Right cardiac atrium (tissue), 5 donors: ENCODE measurements at regions not wholly inside any gene's neighbourhood (a gene's known extent, or its start where the extent isn't known, plus 50 kb on each side); places are given as distances from the start of the nearest gene placed in this dataset.
"Not testable (repeated sequence)": the region's sequence is repeated elsewhere in the genome, so short reads cannot be mapped to it uniquely, and the experiment has no call there.

Experiments
- ATAC-seq, 2 donors: fragments of 200-7000 bp; cut with Tn5 transposase; one replicate each; pipeline versions ENCODE4 v1.8.0 to v1.9.1; 2020; ENCODE audit warnings: moderate library complexity in 2 of 2, mild to moderate bottlenecking in 1 of 2
- DNase-seq, 3 donors: peaks; one replicate each; pipeline ENCODE4 v3.0.0-alpha.2; 2020
- H3K27ac ChIP-seq: one replicate; pipeline ENCODE4 v1.5.1; 2013; ENCODE audit warnings: mild to moderate bottlenecking, low read length, control low read depth, moderate library complexity
- H3K27me3 ChIP-seq: one replicate; pipeline ENCODE4 v1.6.1; 2013; ENCODE audit not compliant: control insufficient read depth, insufficient read depth
- H3K4me1 ChIP-seq: one replicate; pipeline ENCODE4 v1.6.1; 2013; ENCODE audit warnings: low read length; ENCODE audit not compliant: control insufficient read depth, insufficient read depth
- H3K4me3 ChIP-seq: one replicate; pipeline ENCODE4 v1.5.1; 2013; ENCODE audit warnings: low read length, control low read depth
- H3K9me3 ChIP-seq: one replicate; pipeline ENCODE4 v1.6.1; 2013; ENCODE audit warnings: low read length; ENCODE audit not compliant: control insufficient read depth
- WGBS: extraction: QIAGEN DNeasy Blood & Tissue Kit; methylation state at CpG from one replicate; pipeline ENCODE4 v1.1.7; 2013; 5-methylcytosine and 5-hydroxymethylcytosine counted together
- intact Hi-C, 4 donors: fragments of 100-400 bp; cut with DNase I; formaldehyde crosslinking; loops; one replicate each; pipeline versions ENCODE4 v1.11.0 to v1.14.0; 2022 to 2023
- donor health status: healthy with polysubstance abuse.
- donor health status: DM: no; HTN: yes; CAD: no.
- donor health status: DM: no; HTN: no; CAD: no.
- donor health status: DM: no; HTN: yes; CAD: no; lungs with severe emphysema.
- donor health status: DM: yes; HTN: yes; CAD: no.

DNA sequence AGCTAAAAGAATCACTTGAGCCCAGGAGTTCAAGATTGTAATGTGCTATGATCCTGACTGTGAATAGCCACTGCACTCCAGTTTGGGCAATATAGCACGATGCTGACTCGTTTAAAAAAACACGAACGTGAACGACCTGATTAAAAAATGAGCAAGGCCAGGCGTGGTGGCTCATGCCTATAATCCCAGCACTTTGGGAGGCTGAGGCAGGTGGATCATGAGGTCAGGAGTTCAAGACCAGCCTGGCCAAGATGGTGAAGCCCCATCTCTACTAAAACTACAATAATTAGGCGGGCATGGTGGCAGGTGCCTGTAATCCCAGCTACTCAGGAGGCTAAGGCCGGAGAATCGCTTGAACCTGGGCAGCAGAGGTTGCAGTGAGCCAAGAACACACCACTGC lies 58.6 kb upstream of the NCOA3 start:
- H3K9me3 ChIP-seq, H3K27me3 ChIP-seq, H3K27ac ChIP-seq, H3K4me3 ChIP-seq, ATAC-seq, intact Hi-C loops, DNase-seq, H3K4me1 ChIP-seq: not testable (repeated sequence)
- WGBS: 77% methylated on average over 9 of the region's 9 CpGs

DNA sequence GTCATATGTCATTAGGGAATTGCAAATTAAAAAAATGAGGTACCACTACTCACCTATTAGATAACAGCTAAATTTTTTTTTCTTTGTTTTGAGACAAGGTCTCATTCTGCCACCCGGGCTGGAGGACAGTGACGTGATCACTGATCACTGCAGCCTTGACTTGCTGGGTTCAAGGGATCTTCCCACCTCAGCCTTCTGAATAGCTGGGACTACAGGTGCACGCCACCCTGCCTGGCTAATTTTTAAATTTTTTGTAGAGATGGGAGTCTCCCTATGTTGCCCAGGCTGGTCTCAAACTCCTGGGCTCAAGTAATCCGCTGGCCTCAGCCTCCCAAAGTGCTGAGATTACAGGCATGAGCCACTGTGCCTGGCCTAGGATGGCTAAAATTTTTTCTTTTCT lies 57.1 kb upstream of the NCOA3 start:
- DNase-seq (no peak), ATAC-seq (no peak)
- Histone ChIP-seq H3K27ac (no peak overlapping the region), H3K27me3 (no peaks in the 10 kb centered on the region), H3K4me1 (no peaks in the 10 kb centered on the region), H3K4me3 (no peak overlapping the region), H3K9me3 (no peaks in the 10 kb centered on the region)
- intact Hi-C loops: no loop called here
- WGBS: 95% methylated on average over 4 of the region's 4 CpGs

DNA sequence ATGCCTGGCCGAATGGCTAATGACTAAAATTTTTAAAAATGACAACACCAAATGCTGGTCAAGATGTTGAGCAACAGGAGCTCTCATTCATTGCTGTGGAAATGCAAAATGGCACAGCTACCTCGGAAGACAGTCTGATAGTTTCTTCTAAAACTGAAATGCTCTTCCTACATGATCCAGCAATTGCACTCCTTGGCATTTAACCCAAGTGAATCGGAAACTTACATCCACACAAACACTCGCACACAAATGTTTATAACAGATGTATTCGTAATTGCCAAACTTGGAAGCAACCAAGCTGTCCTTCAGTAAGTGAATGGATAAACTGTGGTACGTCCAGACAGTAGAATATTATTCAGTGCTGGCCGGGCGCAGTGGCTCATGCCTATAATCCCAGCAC lies 56.4 kb upstream of the NCOA3 start:
- Histone ChIP-seq H3K4me1 (no peaks in the 10 kb centered on the region), H3K27me3 (no peaks in the 10 kb centered on the region), H3K4me3 (no peak overlapping the region), H3K27ac (no peak overlapping the region), H3K9me3 (no peaks in the 10 kb centered on the region)
- no peak for DNase-seq
- intact Hi-C loops: no loop called here
- WGBS: 84% methylated on average over 8 of the region's 8 CpGs
- ATAC-seq: no peak

DNA sequence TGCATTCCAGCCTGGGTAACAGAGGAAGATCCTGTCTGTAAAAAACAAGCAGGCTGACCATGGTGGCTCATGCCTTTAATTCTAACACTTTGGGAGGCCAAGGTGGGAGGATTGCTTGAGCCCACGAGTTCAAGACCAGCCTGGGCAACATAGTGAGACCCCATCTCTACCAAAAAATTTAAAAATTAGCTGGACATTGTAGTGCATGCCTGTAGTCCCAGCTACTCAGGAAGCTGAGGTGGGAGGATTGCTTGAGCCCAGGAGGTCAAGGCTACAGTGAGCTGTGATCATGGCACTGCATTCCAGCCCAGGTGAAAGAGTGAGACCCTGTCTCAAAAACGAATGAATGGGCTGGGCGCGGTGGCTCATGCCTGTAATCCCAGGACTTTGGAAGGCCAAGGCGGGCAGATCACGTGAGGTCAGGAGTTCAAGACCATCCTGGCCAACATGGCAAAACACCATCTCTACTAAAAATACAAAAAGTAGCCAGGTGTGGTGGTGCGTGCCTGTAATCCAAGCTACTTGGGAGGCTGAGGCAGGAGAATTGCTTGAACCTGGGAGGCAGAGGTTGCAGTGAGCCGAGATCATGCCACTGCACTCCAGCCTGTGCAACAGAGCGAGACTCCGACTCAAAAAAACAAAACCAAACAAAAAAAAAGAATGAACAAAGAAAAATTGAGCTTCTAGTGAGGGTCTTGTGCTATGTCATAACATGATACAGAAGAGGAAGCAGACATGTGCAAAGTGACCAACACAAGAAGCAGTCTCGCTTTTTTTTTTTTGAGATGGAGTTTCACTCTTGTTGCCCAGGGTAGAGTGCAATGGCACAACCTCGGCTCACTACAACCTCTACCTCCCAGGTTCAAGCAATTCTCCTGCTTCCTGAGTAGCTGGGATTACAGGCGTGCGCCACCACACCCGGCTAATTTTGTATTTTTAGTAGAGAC lies 54.1 kb upstream of the NCOA3 start:
- 94% methylated on average over 15 of the region's 15 CpGs for WGBS
- H3K27ac ChIP-seq, H3K4me3 ChIP-seq, DNase-seq, H3K27me3 ChIP-seq, H3K4me1 ChIP-seq, ATAC-seq, H3K9me3 ChIP-seq, intact Hi-C loops: not testable (repeated sequence)

DNA sequence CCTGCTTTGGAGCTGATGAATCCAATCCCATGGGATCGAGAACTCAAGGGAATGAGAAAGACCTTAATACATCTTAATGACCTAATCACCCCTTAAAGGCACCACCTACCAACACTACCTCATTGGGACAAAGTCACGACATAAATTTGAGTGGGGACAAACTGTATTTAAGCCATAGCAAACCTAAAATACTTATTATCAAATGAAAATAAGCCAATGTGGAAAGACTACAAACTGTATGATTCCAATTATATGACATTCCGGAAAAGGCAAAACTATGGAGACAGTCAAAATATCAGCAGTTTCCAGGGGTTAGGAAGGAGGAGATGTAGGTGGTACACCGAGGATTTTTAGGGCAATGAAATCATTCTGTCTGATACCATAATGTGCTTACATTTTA lies 53.3 kb upstream of the NCOA3 start:
- H3K27ac ChIP-seq: no peak overlapping the region
- DNase-seq: no peak
- H3K27me3 ChIP-seq: no peaks in the 10 kb centered on the region
- ATAC-seq: no peak
- no peaks in the 10 kb centered on the region for H3K9me3 ChIP-seq
- H3K4me1 ChIP-seq: no peaks in the 10 kb centered on the region
- intact Hi-C loops: no loop called here
- 80% methylated on average over 4 of the region's 4 CpGs for WGBS
- H3K4me3 ChIP-seq: no peak overlapping the region

DNA sequence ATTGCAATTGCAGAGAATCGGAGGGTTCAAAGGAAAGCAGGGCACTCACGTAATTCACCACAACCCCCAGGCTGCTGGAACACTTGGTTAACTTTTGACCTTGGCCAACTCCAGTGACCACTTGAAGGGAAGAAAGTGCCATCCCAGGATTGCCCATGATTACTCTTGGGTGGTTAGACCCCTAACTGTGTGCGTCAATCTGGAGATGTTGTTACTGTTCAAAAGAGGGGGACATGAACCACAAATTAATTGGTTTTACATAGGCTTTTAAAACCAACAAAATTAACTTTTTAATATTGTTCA lies 50.1 kb upstream of the NCOA3 start:
- H3K4me1 ChIP-seq: no peaks in the 10 kb centered on the region
- WGBS: 92% methylated on average over 3 of the region's 3 CpGs
- H3K9me3 ChIP-seq: no peaks in the 10 kb centered on the region
- no peaks in the 10 kb centered on the region for H3K27me3 ChIP-seq
- intact Hi-C loops: no loop called here
- no peak for DNase-seq
- ATAC-seq: no peak
- H3K27ac ChIP-seq: no peak overlapping the region
- no peak overlapping the region for H3K4me3 ChIP-seq
